ENCODE measurements at regions not wholly inside any gene's neighbourhood (a gene's known extent, or its start where the extent isn't known, plus 50 kb on each side); places are given as distances from the start of the nearest gene placed in this dataset.

DNA sequence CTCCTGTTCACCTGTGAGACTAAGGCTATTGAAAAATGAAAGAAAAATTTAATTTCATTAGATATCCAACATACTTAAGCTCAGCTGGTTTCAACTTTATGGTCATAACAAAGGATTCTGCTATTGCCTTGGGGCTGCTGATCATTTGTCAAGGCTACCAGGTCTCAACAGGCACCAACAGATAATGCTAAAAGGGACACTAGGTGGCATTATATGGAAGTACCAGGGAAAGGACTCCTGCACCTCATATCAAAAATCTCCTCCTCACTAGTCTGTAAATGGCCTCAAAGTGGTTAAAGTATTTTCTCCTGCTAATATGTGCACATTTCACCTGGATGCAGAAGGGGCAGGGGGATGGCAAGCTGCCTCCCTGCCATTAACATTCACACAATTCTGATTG, 167.9 kb upstream of the REG3A start:
- DNase-seq: no peak

- no peak for DNase-seq
Measured at GRCh38 chr2:79320871-79321270, 161.3 kb upstream of the REG3A start.

- no peak for DNase-seq
Measured at GRCh38 chr2:79294994-79295393, 135.4 kb upstream of the REG3A start.

DNA sequence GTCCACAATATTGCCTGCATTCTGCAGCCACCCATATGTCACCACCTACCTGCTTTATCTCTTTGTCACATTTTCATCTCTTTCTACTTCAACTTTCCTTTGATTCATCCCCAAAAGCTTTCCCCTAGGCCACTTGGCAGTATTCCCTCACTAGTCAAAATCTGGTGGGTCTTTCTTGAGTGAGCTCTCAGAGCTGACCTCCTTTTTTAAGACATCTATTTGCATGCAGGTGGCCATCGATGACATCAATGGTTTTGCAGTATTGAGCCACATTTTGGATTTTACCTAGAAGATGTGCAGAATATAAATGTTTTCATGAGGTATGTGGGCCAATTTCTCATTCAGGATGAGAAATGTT, 133.4 kb upstream of the REG3A start:
- DNase-seq: no peak

GRCh38 chr2:79292239-79292957, 132.8 kb upstream of the REG3A start:
- no peak for DNase-seq

- no peak for DNase-seq
Measured at GRCh38 chr2:79275863-79276262, 116.3 kb upstream of the REG3A start.

DNA sequence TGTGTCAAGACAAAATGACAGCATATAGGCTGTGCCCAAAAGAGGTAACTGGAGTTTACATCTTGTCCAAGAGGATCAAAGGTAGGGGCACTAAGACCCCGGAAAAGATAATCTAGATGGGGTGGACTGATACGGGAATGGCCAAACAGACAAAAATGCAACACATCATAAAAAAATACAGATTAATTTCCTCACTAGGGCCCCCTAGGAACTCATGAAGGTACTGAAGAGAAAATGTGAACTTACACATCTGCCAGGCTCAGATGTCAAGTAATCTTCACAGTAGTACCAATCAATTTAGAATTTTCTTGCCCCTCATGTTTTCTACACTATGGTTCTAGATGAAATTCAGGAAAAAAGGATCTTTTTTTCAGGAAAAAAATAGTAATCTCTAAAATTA, 115.6 kb upstream of the REG3A start:
- DNase-seq: no peak

DNA sequence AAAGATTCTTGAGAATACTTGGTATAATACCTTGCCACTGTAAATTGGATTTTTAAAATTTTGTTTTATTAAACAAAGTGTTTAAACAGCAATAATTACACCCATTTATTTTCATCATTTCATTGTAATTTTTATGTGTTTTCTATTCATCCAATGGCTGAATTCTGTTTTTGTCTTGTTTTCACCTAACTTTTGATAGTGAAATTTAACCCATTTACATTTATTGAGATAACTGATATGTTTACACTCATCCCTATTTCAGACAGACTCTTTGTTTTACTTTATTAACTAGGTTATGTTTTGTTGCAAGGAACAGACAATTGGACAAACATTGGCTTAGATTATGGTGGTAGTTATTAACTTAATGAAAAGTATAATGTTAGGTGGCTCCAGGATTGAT, 113.1 kb upstream of the REG3A start:
- DNase-seq: no peak

GRCh38 chr2:79271456-79271855, 111.9 kb upstream of the REG3A start:
- no peak for DNase-seq

GRCh38 chr2:79260848-79261247, 101.3 kb upstream of the REG3A start:
- DNase-seq: no peak

DNA sequence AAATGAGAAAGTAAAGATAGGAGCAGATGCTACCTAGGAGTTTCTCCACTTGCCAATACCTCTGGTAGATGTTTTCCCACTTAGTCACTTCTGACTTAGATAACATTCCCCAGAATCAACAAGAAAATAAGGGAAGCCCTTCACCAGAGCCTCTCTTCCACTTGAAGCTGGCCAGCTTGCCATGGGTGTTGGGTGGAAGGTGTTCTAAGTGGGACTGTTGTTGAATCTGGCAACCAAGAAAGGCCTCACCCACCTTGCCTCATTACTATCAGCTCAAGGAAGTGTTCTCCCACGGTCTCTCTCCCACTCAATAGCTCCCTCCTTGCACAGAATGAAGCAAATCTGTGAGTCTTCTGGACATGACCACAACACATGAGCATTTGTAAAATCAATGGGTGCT, 100.4 kb upstream of the REG3A start:
- no peak for DNase-seq

- DNase-seq: no peak
Measured at GRCh38 chr2:79259296-79259695, 99.7 kb upstream of the REG3A start.

- DNase-seq: no peak
Measured at GRCh38 chr2:79253243-79253774, 93.8 kb upstream of the REG3A start.

DNA sequence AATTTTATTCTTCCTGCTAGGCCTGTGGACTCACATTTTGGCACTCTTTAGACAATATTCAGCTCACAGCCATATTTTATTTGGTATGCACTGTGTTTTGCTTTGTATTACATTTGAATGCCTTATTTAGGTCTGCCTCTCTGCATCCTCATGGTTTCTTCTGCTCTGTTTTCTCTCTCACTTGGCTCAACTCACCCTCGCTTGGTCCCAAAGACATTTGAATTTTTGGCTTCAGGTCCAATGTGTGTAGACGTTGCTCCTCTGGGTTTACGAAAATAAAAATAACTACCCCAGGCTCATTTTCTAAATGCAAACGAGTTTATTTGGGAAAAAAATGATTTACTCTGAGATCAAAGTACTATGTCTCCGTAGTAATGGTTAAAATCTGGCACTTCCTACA, 91.1 kb upstream of the REG3A start:
- no peak for DNase-seq

DNA sequence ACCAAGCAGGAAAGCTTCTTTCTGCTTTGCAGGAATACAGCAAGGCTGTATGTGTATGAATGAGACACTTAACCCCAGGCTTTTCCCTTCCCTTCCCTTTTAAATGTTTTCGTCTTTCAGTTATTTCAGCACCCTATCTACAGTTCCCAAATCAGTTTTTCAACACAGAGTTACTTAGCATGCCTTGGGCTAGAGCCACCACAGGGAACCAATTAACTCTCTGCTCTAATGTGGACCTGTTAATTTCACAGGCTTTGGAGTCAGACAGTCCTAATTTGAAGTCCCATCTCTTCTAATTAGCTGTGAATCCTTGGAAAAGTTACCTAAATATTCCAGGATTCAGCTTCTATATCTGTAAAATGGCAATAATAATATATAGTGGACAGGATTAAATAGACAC, 89.2 kb upstream of the REG3A start:
- no peak for DNase-seq

GRCh38 chr2:79235135-79235534, 75.6 kb upstream of the REG3A start:
- peak; percentile 1 to 20 for DNase-seq

DNA sequence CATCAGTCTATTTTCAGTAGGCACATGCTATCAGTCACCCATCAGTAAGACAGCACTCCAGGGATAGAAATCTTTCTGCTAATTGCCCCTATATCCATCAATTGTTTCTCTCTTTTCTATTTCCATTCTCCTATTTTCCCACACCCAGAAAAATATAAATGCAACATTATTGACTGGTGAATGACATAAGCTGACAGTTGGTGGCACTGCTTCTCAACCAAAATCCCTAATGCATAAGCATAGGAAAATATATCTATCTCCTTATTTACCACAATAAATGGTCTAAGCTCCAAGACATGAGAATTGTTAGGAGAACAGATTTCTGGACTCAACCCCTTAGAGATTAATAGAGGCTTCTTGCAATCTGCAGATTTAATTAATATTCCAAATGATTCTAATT, 64.0 kb upstream of the REG3A start:
- no peak for DNase-seq

DNA sequence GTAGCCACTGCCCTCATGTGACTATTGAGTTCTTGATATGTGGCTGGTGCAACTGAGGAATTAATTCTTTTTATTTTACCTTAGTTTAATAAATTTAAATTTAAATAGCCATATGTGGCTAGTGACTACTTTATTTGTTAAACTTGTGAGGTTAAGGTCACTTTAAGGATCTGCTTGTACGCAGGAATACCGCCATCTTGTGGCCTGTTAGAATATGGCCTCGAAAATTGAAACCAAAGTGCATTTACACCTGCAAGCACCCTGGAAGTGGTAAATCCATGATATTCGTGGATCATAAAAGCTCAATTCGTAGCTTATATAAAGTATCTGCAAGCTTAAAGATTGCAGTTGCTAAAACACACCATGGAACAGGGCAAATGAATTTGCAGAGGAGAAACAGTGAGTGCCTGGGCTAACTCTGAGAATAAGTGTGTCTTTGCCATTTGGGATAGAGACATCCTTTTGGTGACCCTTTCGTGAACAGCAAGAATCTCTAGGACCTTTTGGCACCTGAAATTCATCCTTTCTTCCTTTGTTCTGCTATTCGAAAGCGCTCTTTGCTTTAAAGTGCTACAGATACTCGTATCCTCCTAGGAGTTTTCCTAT, 59.9 kb upstream of the REG3A start:
- DNase-seq: peak; percentile 39 to 46

DNA sequence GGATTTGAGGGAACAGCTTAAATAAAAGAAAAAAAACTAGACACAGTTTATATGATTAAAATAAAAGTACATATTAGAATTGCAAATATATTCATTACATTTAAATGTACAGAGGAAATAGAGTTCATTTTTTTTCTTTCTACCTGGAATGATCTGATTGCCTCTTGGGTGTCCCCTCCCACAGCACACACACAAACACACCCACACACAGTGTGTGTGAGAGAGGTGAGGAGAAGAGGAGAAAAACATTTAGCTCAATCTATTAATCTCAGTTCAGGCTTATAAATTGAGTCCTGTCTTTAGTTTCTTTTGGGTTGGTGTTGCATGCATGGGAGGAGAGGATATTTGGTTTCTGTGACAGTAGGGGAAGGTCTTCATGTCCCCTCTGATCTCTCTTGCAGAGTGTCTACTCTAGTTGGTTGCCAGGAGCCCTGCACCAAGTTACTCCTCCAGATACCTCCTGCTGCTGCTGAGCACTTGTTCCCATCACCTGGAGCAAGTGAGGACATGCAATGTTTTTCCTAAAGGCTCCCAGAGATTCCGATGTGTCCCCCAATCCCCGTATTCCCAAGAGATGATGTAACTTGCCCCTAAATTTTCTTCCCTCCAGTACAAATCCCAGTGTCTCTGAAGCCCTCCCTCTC, 50.8 kb upstream of the REG3A start:
- DNase-seq: no peak
